ENCODE measurements at regions not wholly inside any gene's neighbourhood (a gene's known extent, or its start where the extent isn't known, plus 50 kb on each side); places are given as distances from the start of the nearest gene placed in this dataset.

- no peak for TF ChIP-seq CTCF (IDR thresholded peaks at IDR 0.05; ENCODE audit: low read depth, low read length)
- TF ChIP-seq EZH2phosphoT487 (IDR thresholded peaks at IDR 0.05; ENCODE audit: low read depth), result no peak
Observed at GRCh38 chr3:161859057-161859456, 362.4 kb downstream of the OTOL1 start.

Measured in OCI-LY3 (cell line).